Prostate gland (tissue), 2 donors: ENCODE measurements at regions not wholly inside any gene's neighbourhood (a gene's known extent, or its start where the extent isn't known, plus 50 kb on each side); places are given as distances from the start of the nearest gene placed in this dataset.

ENCODE experiments used
- DNase-seq: peaks from one replicate; pipeline ENCODE4 v3.0.0-alpha.2; 2019; ENCODE audit warnings: low spot score
- H3K27ac ChIP-seq, 2 donors: fragments of 200-600 bp; sonication (generic); 2 replicates each; pipeline ENCODE4 v1.5.1; 2017 to 2019
- H3K27me3 ChIP-seq: fragments of 200-600 bp; sonication (generic); replicated peaks from 2 replicates; pipeline ENCODE4 v1.5.1; 2019; ENCODE audit not compliant: insufficient read depth
- H3K36me3 ChIP-seq, 2 donors: fragments of 200-600 bp; sonication (generic); 1 replicate in 1 of 2; 2 replicates in 1 of 2; pipeline versions ENCODE4 v1.5.1 to v1.8.1; 2017 to 2019
- H3K4me1 ChIP-seq: fragments of 200-600 bp; sonication (generic); replicated peaks from 2 replicates; pipeline ENCODE4 v1.5.1; 2019
- H3K4me3 ChIP-seq, 2 donors: fragments of 200-600 bp; sonication (generic); 2 replicates each; pipeline ENCODE4 v1.5.1; 2017 to 2019
- H3K9me3 ChIP-seq: fragments of 200-600 bp; sonication (generic); 2 replicates; pipeline ENCODE4 v1.5.1; 2017
- CTCF ChIP-seq, 4 experiments: fragments of 200-600 bp in 2 of 4; fragments of 450-650 bp in 2 of 4; sonication (generic) in 2 of 4; IDR thresholded peaks; 1 replicate in 3 of 4; 2 replicates in 1 of 4; pipeline ENCODE4 v1.5.1; 2016 to 2019; ENCODE audit warnings: antibody characterized with exemption in 4 of 4, mild to moderate bottlenecking in 2 of 4, moderate library complexity in 2 of 4
- POLR2A ChIP-seq: fragments of 450-650 bp; IDR thresholded peaks from one replicate; pipeline ENCODE4 v1.6.1; 2016; ENCODE audit warnings: antibody characterized with exemption, mild to moderate bottlenecking
- POLR2AphosphoS5 ChIP-seq: sonication (generic); formaldehyde crosslinking; IDR thresholded peaks from one replicate; pipeline ENCODE4 v1.6.1; 2017; ENCODE audit warnings: antibody characterized with exemption
- WGBS: methylation state at CpG from one replicate; pipeline ENCODE4 v1.1.5; 2018; 5-methylcytosine and 5-hydroxymethylcytosine counted together
- intact Hi-C: fragments of 100-400 bp; cut with DNase I; formaldehyde crosslinking; loops from one replicate; pipeline ENCODE4 v1.14.2; 2022

- intact Hi-C loops: no loop called here
- 79% methylated on average over 2 of the region's 2 CpGs for WGBS
- no peaks in the 10 kb centered on the region for H3K36me3 ChIP-seq
- H3K4me1 ChIP-seq: no peaks in the 10 kb centered on the region
- no peaks in the 10 kb centered on the region for H3K27me3 ChIP-seq
- no peak overlapping the region for H3K27ac ChIP-seq
- H3K4me3 ChIP-seq: no peak overlapping the region
- H3K9me3 ChIP-seq: no peaks in the 10 kb centered on the region
- DNase-seq: no peak
- TF ChIP-seq POLR2AphosphoS5 (no peak), CTCF (IDR thresholded peaks at IDR 0.05) (no peak), POLR2A (no peak)
Measured at GRCh38 chr9:82342046-82342445, 353.5 kb downstream of the SPATA31D1 start.

- H3K27me3 ChIP-seq: no peaks in the 10 kb centered on the region
- WGBS: 79% methylated on average over 2 of the region's 2 CpGs
- no peak overlapping the region for H3K4me3 ChIP-seq
- no peak overlapping the region for H3K27ac ChIP-seq
- H3K4me1 ChIP-seq: no peaks in the 10 kb centered on the region
- intact Hi-C loops: no loop called here
- TF ChIP-seq POLR2A (no peak), POLR2AphosphoS5 (no peak), CTCF (IDR thresholded peaks at IDR 0.05) (no peak)
- no peak for DNase-seq
- no peaks in the 10 kb centered on the region for H3K36me3 ChIP-seq
- no peaks in the 10 kb centered on the region for H3K9me3 ChIP-seq
Measured at GRCh38 chr9:82346040-82346439, 357.5 kb downstream of the SPATA31D1 start.

GRCh38 chr9:82353631-82354278, 365.2 kb downstream of the SPATA31D1 start:
- no peaks in the 10 kb centered on the region for H3K27me3 ChIP-seq
- no peaks in the 10 kb centered on the region for H3K4me1 ChIP-seq
- H3K36me3 ChIP-seq: no peaks in the 10 kb centered on the region
- no peak for DNase-seq
- H3K9me3 ChIP-seq: no peaks in the 10 kb centered on the region
- TF ChIP-seq CTCF (IDR thresholded peaks at IDR 0.05) (no peak), POLR2A (no peak), POLR2AphosphoS5 (no peak)
- WGBS: 82% methylated on average over 7 of the region's 7 CpGs
- intact Hi-C loops: no loop called here
- no peak overlapping the region for H3K27ac ChIP-seq
- H3K4me3 ChIP-seq: no peak overlapping the region

GRCh38 chr9:82354279-82354659, 365.7 kb downstream of the SPATA31D1 start:
- no peak for TF ChIP-seq CTCF (IDR thresholded peaks at IDR 0.05)
- no peak for TF ChIP-seq POLR2A
- TF ChIP-seq POLR2AphosphoS5: no peak
- H3K27ac ChIP-seq: no peak overlapping the region
- H3K36me3 ChIP-seq: no peaks in the 10 kb centered on the region
- DNase-seq: no peak
- H3K4me3 ChIP-seq: no peak overlapping the region
- intact Hi-C loops: no loop called here
- WGBS: 68% methylated on average over 2 of the region's 2 CpGs
- no peaks in the 10 kb centered on the region for H3K4me1 ChIP-seq
- H3K27me3 ChIP-seq: no peaks in the 10 kb centered on the region
- no peaks in the 10 kb centered on the region for H3K9me3 ChIP-seq

- Histone ChIP-seq H3K9me3 (no peaks in the 10 kb centered on the region), H3K4me3 (no peak overlapping the region), H3K36me3 (no peaks in the 10 kb centered on the region), H3K27ac (no peak overlapping the region), H3K4me1 (no peaks in the 10 kb centered on the region), H3K27me3 (no peaks in the 10 kb centered on the region)
- 43% methylated on average over 2 of the region's 2 CpGs for WGBS
- no peak for DNase-seq
- intact Hi-C loops: no loop called here
- TF ChIP-seq POLR2AphosphoS5: no peak
- no peak for TF ChIP-seq POLR2A
- TF ChIP-seq CTCF (IDR thresholded peaks at IDR 0.05): no peak
Measured at GRCh38 chr9:82356131-82356530, 367.6 kb downstream of the SPATA31D1 start.
